ENCODE measurements at regions not wholly inside any gene's neighbourhood (a gene's known extent, or its start where the extent isn't known, plus 50 kb on each side); places are given as distances from the start of the nearest gene placed in this dataset.

DNA sequence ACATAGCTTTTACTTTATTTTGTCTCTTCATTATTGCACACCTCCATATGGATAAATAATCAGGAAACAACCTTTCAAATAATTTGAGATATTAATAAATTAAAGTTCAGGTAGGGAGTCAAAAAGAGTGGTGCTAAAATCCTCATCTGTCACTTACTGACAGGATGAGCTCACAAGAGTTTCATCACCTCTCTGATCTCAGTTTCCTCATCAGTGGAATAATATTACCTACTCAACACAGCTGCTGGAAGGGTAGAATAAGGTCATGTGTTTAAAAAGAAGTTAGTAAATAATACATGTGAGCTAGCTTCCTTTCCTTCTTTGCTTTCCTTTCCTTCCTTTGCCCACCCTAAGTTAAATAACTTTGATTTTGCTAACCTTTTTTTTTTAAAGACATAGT, 61.9 kb downstream of the RDH14 start:
- TF ChIP-seq POLR2A (IDR thresholded peaks at IDR 0.05; ENCODE audit: low read depth, low read length) (no peak), POLR2AphosphoS5 (IDR thresholded peaks at IDR 0.05; ENCODE audit: insufficient read depth, low read depth, low read length) (no peak), EZH2 (IDR thresholded peaks at IDR 0.05; ENCODE audit: borderline replicate concordance, low read depth, low read length, severe bottlenecking) (no peak)
- TF ChIP-seq, protein P1, sequence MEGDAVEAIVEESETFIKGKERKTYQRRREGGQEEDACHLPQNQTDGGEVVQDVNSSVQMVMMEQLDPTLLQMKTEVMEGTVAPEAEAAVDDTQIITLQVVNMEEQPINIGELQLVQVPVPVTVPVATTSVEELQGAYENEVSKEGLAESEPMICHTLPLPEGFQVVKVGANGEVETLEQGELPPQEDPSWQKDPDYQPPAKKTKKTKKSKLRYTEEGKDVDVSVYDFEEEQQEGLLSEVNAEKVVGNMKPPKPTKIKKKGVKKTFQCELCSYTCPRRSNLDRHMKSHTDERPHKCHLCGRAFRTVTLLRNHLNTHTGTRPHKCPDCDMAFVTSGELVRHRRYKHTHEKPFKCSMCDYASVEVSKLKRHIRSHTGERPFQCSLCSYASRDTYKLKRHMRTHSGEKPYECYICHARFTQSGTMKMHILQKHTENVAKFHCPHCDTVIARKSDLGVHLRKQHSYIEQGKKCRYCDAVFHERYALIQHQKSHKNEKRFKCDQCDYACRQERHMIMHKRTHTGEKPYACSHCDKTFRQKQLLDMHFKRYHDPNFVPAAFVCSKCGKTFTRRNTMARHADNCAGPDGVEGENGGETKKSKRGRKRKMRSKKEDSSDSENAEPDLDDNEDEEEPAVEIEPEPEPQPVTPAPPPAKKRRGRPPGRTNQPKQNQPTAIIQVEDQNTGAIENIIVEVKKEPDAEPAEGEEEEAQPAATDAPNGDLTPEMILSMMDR (IDR thresholded peaks at IDR 0.05; ENCODE audit: extremely low read depth in 1 of 2, insufficient read depth in 1 of 2, low read depth in 1 of 2, low read length in 2 of 2) = no peak
- TF ChIP-seq, protein P2, sequence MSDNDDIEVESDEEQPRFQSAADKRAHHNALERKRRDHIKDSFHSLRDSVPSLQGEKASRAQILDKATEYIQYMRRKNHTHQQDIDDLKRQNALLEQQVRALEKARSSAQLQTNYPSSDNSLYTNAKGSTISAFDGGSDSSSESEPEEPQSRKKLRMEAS (IDR thresholded peaks at IDR 0.05; ENCODE audit: insufficient read depth, insufficient read length) = no peak

All from endothelial cell of umbilical vein (primary cell).